NCI-H2196 (cell line): ENCODE measurements at regions not wholly inside any gene's neighbourhood (a gene's known extent, or its start where the extent isn't known, plus 50 kb on each side); places are given as distances from the start of the nearest gene placed in this dataset.
A peak's percentile ranks its signal among the peaks of the same experiment; 100 is the strongest.
"Not testable (repeated sequence)": the region's sequence is repeated elsewhere in the genome, so short reads cannot be mapped to it uniquely, and the experiment has no call there.

ENCODE experiments used
- DNase-seq: peaks from one replicate; lab custom pipeline; 2025; ENCODE audit not compliant: unreplicated experiment; lab: John Stamatoyannopoulos, UW

DNA sequence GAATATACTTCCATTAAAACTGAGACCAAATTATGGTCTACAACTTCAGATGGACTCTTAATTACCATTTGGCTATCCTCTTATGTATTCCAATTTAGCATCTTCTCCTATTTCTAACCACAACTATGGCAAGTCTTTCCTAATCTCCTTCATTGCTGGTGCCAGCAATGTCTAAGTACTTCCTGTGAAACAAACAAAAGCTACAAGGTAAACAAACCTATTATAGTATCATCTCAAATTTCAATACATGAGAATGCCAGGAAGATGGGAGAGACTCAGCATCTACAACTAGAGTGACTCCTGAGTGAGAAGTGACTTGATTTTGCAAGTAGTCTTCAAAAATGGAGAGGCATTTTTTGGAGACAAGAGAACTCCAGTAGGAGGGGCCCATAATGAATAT lies 202.9 kb upstream of the ATXN7L3B start:
- DNase-seq = no peak

DNA sequence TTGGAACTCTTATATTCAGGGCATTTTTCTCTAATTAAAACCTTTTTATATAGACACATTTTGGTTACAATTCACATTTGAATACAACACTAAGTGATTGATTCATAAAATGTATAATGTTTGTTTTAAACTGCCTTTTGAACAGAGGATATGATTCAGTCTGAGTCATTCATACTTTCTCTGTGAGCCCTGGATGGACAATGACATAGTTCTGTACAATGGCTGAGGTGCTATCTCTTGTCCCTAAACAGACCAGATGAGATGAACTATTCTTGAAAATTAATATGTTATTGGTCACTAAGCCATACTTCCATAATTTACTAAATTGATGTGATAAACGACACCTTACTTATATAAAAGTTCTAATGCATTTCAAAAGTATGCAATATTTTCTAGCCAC lies 199.7 kb upstream of the ATXN7L3B start:
- DNase-seq = no peak

DNA sequence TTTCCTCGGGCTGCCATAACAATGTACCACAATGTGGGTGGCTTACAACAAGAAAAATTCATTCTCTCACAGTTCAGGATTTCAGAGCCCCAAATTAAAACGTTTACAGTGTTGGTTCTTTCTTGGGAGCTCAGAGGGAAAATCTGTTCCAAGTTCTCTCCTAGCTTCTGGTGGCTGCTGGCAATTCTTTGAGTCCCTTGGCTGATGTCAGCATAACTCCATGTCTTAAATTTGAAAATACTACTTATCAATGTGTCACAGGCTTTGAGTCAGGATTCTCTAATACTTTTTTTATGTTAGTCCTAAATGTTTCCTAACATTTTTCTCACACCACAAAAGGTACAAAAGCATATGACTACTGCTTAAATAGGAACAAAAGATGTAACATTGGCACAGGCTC lies 198.4 kb upstream of the ATXN7L3B start:
- DNase-seq = no peak

DNA sequence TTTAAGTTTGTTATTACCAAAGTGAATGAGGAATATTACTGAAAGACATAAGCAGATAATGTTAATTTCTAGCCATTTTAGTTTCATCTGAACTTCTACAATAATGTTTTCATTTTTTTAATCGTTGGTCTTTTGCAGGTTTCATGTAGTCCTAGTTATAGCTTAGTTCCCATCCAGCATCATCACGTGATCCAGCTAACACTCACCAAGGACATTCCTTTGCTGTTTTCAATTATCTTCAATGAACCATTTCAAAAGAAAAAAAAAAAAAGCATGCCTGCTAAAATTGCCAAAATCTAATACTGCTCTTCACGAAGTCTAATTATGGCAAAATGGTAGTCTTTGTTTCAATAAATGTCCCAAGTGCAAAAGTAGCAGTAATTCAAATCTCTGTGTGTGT lies 187.7 kb upstream of the ATXN7L3B start:
- DNase-seq = no peak

DNA sequence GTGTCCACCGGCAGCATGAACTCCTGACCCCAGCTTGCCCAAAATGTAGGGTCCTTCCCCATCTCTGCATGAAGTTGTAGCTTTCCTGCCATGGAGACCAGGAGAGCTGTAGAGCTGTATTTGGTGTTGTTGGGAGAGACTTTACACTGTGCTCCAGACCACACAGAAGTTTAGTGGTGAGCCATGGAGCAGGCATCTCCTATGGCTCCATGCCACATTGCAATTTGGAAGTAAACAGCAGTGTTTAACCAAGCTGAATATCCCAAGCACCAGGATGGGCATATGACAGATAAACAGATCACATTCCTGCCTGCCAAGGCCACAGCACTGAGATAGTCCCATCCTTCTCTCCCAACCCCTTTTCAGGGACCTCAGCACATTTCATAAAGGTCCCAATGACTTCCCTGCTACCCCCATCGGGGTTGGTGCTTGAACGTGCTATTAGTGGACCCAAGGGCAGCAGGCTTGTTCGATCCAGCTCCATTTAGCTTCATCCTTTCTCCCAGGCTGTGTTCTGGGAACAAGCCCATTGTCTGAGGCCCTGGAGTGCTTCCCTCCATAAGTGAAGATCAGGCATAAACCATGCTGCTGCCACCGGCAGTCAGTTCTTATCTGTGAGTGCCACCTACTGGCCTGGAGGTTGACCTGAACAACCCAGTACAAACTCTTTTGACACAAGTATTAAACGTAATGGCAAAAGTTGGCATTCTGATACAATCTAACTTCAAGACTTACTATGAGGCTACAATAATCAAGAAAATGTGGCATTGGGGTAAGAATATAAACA lies 172.3 kb upstream of the ATXN7L3B start:
- DNase-seq = no peak

DNA sequence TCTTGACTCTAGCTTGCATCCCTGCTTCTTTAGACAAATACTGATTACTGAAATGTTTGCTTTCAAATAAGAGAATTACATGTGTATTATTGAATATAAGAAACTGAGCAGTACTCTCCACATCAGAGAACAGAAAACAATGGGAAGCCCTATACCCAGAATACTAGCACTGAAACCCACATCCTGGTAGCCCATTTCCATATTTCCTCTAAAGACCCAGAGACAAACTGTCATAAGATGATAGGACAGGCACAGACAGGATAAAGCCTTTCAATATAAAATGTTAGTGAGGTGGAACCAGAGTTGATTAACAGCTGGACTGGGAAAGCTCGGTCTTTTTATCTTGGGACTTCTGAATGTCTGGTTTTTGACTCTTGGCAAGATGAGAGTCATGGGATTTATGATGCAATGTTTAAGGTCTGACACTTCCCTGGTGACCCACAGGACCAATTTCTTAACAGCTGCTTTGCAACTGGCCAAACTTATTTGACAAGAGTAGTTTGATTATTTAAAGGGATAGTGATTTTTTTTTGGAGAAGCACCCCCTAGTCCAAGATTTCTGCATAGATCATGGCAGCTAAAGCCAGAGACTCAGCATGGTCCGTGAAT lies 166.9 kb upstream of the ATXN7L3B start:
- no peak for DNase-seq

DNA sequence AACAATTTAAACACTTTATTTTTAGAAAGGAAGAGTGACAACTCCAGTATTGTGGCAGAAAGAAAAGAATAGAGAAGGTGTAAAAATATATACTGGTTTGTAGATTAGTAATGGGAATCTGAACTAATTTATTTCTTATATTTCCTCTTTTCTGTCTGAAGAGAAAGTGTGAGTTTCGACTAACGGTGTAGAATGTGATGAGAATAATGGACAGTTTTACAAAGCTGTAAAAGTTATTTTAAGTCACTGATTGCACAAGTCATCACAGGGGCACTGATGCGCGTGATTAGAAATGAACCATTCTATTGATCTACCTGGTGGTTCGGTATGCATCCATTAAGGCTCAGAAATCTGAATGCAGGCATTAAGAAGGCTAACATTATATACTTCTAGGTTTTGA lies 158.5 kb upstream of the ATXN7L3B start:
- no peak for DNase-seq

DNA sequence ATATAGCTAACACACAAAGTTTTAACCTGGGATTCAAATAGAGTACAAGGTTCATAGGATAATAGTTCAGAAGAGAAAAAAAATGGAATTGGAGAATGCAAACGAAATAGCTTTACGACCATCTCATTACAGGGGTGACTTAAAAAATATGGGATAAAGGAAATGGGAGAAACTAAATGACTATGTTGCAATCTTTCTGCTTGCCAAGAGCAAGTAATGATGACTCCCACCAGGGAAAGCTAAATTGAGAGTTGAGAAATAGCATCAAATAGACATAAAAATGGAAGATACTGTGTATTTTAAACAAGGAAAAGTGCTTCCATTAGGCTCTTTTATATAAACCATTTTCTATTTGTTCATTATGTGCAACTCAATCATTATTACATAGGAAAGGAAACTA lies 155.7 kb upstream of the ATXN7L3B start:
- DNase-seq = no peak

DNA sequence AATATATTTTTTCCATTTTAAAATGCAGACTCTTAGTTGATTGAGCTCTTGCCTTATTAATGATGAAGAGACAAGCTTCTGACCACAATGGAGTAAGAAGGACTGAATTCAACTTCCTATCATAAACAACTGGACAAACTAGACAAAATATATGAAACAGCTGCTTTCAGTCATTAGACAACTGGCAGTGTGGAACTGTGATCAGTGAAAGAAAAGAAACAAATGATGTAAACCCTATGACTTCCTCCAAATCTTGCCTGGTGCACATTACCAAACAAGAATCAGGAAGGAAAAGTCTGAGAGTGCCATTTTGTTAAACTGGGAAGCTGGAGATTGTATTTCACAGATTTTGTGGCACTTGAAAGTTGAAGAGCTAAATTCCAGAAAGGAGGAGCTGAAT lies 154.7 kb upstream of the ATXN7L3B start:
- no peak for DNase-seq

DNA sequence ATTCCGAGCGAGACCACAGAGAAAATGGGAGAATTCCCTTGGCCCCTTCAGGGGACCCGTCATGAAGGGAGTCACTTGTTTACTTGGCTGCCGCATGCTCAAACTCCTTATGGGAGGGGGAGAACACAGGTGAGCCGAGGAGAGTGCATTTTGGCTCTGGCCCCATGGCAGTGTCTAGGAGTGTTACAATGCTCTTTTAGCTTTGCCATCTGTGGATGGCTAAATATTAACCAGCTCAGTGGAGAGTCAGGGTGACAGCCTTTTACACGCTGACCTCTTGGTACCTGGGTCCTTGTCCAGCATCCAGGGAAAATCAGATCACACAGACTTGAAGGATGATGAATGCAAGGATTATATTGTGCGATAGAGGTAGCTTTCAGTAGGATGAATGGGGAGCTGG lies 146.4 kb upstream of the ATXN7L3B start:
- no peak for DNase-seq

DNA sequence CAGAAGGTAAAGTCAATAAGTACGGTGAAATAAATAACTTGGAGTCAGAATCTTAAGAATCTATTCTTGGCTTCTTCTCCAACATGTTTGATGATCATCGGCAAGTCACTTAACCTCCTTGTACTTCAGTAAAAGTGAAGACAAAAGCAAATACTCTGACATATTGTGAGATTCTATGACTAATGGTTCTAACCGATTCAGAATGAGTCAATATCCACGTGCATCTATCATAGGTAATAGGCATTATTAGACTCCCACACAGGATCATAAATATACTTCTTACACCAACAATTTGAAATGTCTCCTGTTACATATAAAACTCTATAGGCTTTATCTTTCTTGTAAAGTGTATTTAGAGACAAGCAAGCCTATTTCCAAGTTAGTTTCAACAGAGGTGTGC lies 144.4 kb upstream of the ATXN7L3B start:
- no peak for DNase-seq

DNA sequence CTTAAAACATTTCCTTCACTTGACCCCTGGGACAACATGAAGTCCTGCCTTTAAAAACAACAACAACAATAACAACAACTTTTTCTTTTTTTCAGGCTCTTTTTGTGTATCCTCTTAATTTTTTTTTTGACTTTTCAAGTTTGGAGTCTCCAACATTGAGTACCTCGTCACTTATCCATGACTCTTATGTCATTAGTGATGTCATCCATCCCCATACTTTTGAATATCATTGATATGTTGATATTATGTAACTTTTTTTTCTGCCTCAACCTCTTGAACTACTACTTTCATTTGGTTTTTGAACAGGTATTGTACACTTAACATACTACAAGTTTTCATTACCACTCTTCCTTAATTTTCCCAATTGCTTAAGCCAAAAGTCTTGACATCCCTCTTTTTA lies 143.0 kb upstream of the ATXN7L3B start:
- no peak for DNase-seq

DNA sequence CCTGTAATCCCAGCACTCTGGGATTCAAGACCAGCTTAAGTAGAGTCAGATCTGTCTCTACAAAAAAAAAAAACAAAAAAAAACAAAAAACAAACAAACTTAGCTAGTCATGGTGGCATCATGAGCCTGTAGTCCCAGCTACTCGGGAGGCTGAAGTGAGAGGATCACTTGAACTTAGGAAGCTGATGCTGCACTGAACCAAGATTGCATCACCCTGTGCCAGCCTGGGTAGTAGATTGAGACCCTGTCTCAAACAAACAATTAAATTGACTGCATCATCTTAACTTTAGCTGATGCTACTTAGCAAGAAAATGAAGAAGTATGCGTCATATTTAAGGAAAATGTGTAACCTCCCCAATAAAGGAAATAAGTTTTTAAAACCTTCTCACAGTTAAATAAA lies 136.6 kb upstream of the ATXN7L3B start:
- DNase-seq = no peak

DNA sequence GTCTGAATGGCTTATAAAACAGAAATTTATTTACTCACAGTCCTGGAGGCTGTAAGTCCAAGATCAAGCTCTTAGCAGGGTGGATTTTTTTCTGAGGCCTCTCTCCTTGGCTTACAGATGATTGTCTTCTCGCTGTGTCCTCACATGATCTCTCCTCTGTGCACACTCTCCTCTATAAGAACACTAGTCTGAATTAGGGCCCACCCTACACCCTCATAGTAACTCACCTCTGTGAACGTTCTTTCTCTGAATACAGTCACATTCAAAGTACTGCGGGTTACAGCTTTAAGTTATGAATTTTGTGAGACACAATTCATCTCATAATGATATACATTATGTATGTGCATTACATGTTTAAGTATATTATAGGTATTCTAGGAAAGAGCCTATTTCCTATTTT lies 135.7 kb upstream of the ATXN7L3B start:
- no peak for DNase-seq

DNA sequence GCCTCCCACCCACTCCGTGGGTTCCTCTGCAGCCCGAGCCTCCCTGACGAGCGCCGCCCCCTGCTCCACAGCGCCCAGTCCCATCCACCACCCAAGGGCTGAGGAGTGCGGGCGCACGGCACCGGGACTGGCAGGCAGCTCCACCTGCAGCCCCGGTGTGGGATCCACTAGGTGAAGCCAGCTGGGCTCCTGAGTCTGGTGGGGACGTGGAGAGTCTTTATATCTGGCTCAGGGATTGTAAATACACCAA lies 134.5 kb upstream of the ATXN7L3B start:
- DNase-seq = not testable (repeated sequence)

DNA sequence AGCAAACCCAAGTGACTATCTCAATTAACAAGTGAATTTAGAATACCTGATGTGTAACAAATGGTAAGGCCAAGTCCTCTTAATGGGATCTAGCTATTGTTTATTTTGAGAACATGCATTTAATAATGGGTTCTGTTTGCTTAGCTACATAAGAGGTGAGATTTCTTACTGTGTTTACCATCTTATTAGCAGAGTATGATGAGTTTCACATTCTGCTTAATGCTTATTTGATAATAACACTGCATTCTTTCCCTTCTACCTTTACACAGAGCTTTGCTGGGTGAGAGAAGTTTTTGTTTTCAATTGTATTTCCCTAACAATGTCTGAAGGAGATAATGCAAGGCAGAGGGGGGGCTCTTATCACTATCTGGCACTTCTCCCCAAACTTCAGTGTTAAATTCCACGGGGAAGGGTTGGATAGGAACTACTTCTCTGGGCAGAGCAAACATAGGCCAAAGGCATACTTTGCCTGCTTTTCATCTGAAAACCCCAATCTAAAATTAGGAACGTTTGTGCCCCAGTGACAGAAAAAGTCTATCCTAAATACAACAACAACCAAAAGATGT lies 129.0 kb upstream of the ATXN7L3B start:
- DNase-seq = no peak

DNA sequence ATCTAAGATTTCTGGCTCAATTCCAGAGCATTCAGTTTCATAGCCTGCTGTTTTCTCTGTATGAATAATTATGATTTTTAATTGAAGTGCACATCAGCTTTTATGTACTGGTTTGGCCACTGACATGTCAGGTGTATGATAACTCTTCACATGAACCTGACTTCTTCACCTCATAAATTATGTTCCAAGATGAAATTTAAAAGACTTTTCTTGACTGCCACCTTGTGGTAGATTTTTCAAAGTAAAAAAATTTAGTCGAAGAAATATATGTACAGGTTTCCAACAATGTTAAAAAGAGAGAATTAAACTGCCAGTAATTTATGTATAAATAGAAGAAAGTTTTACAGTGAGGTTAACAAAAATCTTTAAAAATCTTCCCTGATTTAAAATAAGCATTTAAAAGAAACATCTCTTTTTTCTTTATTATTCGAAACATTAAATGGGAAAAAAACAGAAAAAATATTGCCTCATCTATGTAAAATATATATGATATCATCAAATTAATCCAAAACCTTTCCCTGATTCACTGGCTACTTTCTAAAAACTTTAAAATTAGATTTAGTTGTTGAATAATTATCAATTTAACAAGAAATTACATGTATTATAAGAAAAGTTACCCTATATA lies 124.9 kb upstream of the ATXN7L3B start:
- peak; percentile 12 for DNase-seq

DNA sequence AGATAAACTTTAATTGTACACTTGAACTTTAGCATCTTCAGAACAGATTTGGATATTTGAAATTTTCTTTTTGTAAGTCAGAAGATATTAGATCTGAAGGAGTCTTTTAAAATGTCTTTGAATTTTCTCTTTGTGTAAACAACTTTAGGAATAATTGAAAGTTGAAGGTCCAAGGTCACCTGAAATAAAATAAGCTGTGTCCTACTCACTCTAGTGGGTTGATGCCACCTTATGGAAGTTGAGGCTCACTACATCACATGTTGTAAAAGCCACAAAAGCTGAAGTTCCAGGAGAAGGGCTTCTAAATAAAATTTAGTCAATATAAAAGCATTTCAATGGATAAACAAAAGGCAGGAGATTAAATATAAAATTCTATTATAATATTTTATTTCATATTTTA lies 122.0 kb upstream of the ATXN7L3B start:
- peak; percentile 17 for DNase-seq

DNA sequence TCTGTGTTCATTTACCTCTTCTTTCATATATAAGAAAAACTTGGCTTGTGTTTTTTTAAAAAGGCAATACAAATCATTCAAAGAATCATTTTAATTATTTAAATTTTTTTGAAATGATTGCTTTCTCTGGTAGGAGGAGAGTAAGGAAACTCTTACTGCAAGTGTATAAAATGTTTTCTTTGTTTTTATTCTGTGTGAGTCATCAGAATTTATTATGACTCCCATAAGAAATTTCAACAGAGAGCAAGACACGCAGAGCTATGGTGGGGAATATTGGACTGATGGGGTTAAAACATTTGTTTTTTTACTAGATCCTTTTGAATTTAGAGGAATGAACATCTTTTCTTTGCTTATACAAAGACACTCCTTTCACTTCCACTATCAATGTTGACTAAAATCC lies 119.1 kb upstream of the ATXN7L3B start:
- no peak for DNase-seq

DNA sequence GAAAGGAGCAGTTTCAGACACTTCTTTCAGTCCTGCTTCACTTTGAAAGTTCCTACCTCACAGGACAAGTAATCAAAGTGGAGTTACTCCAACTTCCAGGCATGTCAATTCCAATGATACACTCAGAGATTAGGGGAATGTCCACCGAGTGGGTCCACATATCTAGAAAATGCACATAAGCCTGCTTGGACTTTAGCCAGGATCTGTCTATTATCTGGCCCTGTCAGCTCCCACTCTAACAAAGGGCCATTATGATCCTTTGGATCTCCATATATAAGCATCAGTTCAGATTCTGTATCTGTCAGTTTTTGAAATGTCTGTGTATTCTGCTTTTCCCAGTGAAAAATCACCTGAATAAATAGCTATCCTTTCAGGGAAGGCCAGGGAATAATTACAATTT lies 112.9 kb upstream of the ATXN7L3B start:
- no peak for DNase-seq

DNA sequence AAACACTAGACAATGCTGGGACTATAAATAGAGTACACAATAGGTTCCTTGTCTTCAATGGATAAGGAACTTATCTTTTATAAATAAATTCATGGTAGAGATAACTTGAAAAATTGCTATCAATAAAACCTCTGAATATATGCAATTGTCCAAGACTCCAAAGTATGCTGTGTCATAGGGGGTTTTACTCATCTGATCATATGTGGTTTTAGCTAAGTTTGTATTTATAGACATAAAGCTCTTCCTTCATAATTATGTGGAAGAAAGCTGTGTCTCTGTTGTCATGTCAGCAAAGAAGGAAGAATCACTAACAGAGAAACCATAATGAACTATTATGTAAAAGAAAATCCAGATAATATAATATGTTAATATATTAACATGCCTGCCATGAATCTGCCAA lies 111.5 kb upstream of the ATXN7L3B start:
- no peak for DNase-seq

DNA sequence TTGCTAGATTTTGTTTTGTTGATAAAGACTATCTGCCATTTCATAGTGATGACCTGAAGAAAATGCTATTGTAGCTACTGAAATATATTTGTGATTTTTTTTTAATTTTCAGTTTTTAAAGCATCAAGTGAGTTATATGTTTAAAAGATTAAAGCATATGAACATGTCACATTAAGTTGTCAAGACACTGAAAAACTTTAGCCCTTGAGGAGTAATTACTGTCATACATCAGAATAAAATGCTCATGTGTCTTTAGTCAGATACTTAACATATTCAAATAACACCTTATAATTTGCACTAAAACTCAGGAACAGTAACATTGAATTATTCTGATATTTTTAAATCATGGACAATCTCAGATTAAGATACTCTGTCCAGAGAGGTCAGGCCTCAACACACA lies 108.1 kb upstream of the ATXN7L3B start:
- no peak for DNase-seq

DNA sequence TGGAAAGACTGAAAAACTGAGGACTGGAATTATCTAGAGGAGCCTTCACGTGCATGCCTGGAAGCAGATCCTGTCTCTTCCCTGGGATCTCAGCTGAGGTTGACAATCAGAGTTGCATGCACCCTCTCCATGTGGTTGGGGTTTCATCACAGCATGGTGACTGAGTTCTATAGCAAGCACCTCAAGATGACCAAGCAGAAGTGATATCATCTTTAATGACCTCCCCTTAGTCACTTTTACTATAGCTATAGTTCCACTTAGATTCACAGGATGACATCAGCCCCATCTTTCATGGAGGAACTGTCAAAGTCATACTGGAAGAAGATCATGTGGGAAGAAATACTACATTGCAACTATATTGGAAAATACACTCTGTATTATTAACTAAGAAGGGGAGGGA lies 105.8 kb upstream of the ATXN7L3B start:
- DNase-seq = no peak
